ENCODE measurements at regions not wholly inside any gene's neighbourhood (a gene's known extent, or its start where the extent isn't known, plus 50 kb on each side); places are given as distances from the start of the nearest gene placed in this dataset.

- H3K27ac ChIP-seq, result no peak overlapping the region
- TF ChIP-seq ZFX (IDR thresholded peaks at IDR 0.05; ENCODE audit: borderline replicate concordance) (no peak), CTCF (IDR thresholded peaks at IDR 0.05) (no peak)
These were observed 64.2 kb upstream of the OTOS start for GRCh38 chr2:240204431-240205276.

- no peak overlapping the region for H3K27ac ChIP-seq
- TF ChIP-seq ZFX (IDR thresholded peaks at IDR 0.05; ENCODE audit: borderline replicate concordance), result no peak
- TF ChIP-seq CTCF (IDR thresholded peaks at IDR 0.05), result no peak
These were observed 64.9 kb upstream of the OTOS start for GRCh38 chr2:240205348-240205747.

GRCh38 chr2:240205772-240206171, 65.3 kb upstream of the OTOS start:
- H3K27ac ChIP-seq, result no peak overlapping the region

GRCh38 chr2:240206630-240207029, 66.2 kb upstream of the OTOS start:
- no peak overlapping the region for H3K27ac ChIP-seq
- TF ChIP-seq CTCF (IDR thresholded peaks at IDR 0.05) (no peak), ZFX (IDR thresholded peaks at IDR 0.05; ENCODE audit: borderline replicate concordance) (no peak)

More at GRCh38 chr2:240205772-240206171, 65.3 kb upstream of the OTOS start:
- no peak for TF ChIP-seq ZFX (IDR thresholded peaks at IDR 0.05; ENCODE audit: borderline replicate concordance)
- TF ChIP-seq CTCF (IDR thresholded peaks at IDR 0.05), result no peak

GRCh38 chr2:240207661-240208060, 67.2 kb upstream of the OTOS start:
- TF ChIP-seq CTCF (IDR thresholded peaks at IDR 0.05) (no peak), ZFX (IDR thresholded peaks at IDR 0.05; ENCODE audit: borderline replicate concordance) (no peak)
- H3K27ac ChIP-seq, result no peak overlapping the region

GRCh38 chr2:240208096-240208495, 67.6 kb upstream of the OTOS start:
- TF ChIP-seq ZFX (IDR thresholded peaks at IDR 0.05; ENCODE audit: borderline replicate concordance) (no peak), CTCF (IDR thresholded peaks at IDR 0.05) (no peak)
- no peak overlapping the region for H3K27ac ChIP-seq

GRCh38 chr2:240208631-240209211, 68.3 kb upstream of the OTOS start:
- no peak overlapping the region for H3K27ac ChIP-seq
- TF ChIP-seq ZFX (IDR thresholded peaks at IDR 0.05; ENCODE audit: borderline replicate concordance) (no peak), CTCF (IDR thresholded peaks at IDR 0.05) (no peak)

Data from 22Rv1 (cell line).